ENCODE measurements at regions not wholly inside any gene's neighbourhood (a gene's known extent, or its start where the extent isn't known, plus 50 kb on each side); places are given as distances from the start of the nearest gene placed in this dataset.
"Not testable (repeated sequence)": the region's sequence is repeated elsewhere in the genome, so short reads cannot be mapped to it uniquely, and the experiment has no call there.

DNA sequence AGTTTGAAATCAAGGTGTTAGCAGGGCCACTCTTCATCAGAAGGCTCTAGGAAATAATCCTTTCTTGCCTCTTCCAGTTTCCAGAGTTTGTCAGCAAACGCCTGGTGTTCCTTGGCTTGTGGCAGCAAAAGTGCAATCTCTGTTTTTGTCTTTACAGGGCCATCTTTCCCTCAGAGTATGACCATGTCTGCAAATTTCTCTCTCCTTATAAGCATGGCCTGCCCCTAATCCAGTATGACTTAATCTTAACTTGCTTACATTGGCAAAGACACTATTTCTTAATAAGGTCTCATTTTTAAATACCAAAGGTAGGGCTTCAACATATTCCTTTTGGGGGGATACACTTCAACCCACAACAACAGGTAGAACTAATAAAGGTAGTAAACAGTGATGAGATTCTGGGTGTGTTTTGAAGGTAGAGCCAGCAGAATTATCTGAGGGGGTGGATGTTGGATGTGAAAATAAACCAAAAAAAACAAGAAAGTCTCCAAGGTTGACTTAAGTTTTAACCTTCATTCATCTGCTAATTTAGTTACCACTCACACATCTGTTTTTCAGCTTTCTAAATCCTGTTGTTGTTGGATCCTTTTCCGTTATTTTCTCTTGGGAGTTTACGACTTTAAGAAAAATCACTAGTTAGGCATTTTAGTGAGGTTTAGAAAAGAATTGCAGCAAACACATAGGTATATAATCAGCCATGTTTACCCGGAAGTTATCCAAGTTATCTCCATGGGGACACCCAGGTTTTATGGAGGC, 234.4 kb upstream of the FIGN start:
- intact Hi-C loops (cut with micrococcal nuclease) (no loop called here), dilution Hi-C loops (cut with MboI; ENCODE audit: extremely low pct_ligation_motif_present, low sequenced_read_pairs) (no loop called here)
- Histone ChIP-seq H4K20me1 (replicated peaks; ENCODE audit: control insufficient read depth, extremely low read depth, insufficient read depth, low read length) (no peaks in the 10 kb centered on the region), H3K27me3 (ENCODE audit: control insufficient read depth in 2 of 2, insufficient read depth in 2 of 2, low read length in 2 of 2) (no peaks in the 10 kb centered on the region), H3K9me3 (replicated peaks; ENCODE audit: control insufficient read depth, insufficient read depth, low read length) (no peaks in the 10 kb centered on the region), H3K9me1 (replicated peaks; ENCODE audit: control insufficient read depth, extremely low read depth, insufficient read depth, low read length) (no peaks in the 10 kb centered on the region), H3K4me1 (ENCODE audit: control insufficient read depth, extremely low read depth, insufficient read depth, low read length) (no peaks in the 10 kb centered on the region), H3K79me2 (ENCODE audit: control insufficient read depth, insufficient read depth, low read length) (no peaks in the 10 kb centered on the region), H3K9ac (replicated peaks; ENCODE audit: extremely low read depth, insufficient read depth, low read length) (no peak overlapping the region), H3K36me3 (ENCODE audit: control insufficient read depth in 2 of 2, extremely low read depth in 1 of 2, insufficient read depth in 2 of 2, low read length in 2 of 2) (no peaks in the 10 kb centered on the region), H3K4me2 (ENCODE audit: insufficient read depth, low read length) (no peak overlapping the region), H3K4me3 (replicated peaks in 1 of 3; ENCODE audit: insufficient read depth in 1 of 3, low read depth in 1 of 3, low read length in 3 of 3) (no peak overlapping the region), H3K27ac (ENCODE audit: insufficient read depth, low read depth, low read length) (no peak overlapping the region), H2AFZ (ENCODE audit: low read depth, low read length) (no peak overlapping the region)
- no peak for TF ChIP-seq JUN (IDR thresholded peaks at IDR 0.05; ENCODE audit: borderline replicate concordance, insufficient read depth, insufficient read length, low read depth)
- TF ChIP-seq EZH2 (IDR thresholded peaks at IDR 0.05; ENCODE audit: borderline replicate concordance, low read depth, low read length, severe bottlenecking), result no peak
- ChIA-PET POLR2A (no interaction called here), CTCF (no interaction called here)
- FAIRE-seq, result no peak
- no peak for DNase-seq (ENCODE audit: low read depth, low spot score)
- BruUV-seq (replicated peaks), result no TSS peak

- POLR2A ChIA-PET; dilution Hi-C loops (cut with MboI; ENCODE audit: extremely low pct_ligation_motif_present, low sequenced_read_pairs); H3K27me3 ChIP-seq (ENCODE audit: control insufficient read depth in 2 of 2, insufficient read depth in 2 of 2, low read length in 2 of 2); H3K4me2 ChIP-seq (ENCODE audit: insufficient read depth, low read length); H2AFZ ChIP-seq (ENCODE audit: low read depth, low read length); H3K9me3 ChIP-seq (replicated peaks; ENCODE audit: control insufficient read depth, insufficient read depth, low read length); H4K20me1 ChIP-seq (replicated peaks; ENCODE audit: control insufficient read depth, extremely low read depth, insufficient read depth, low read length); H3K9ac ChIP-seq (replicated peaks; ENCODE audit: extremely low read depth, insufficient read depth, low read length); intact Hi-C loops (cut with micrococcal nuclease); DNase-seq (ENCODE audit: low read depth, low spot score); H3K79me2 ChIP-seq (ENCODE audit: control insufficient read depth, insufficient read depth, low read length); BruUV-seq (replicated peaks); H3K27ac ChIP-seq (ENCODE audit: insufficient read depth, low read depth, low read length); H3K4me3 ChIP-seq (replicated peaks in 1 of 3; ENCODE audit: insufficient read depth in 1 of 3, low read depth in 1 of 3, low read length in 3 of 3); CTCF ChIA-PET; H3K9me1 ChIP-seq (replicated peaks; ENCODE audit: control insufficient read depth, extremely low read depth, insufficient read depth, low read length); FAIRE-seq; H3K4me1 ChIP-seq (ENCODE audit: control insufficient read depth, extremely low read depth, insufficient read depth, low read length); H3K36me3 ChIP-seq (ENCODE audit: control insufficient read depth in 2 of 2, extremely low read depth in 1 of 2, insufficient read depth in 2 of 2, low read length in 2 of 2): not testable (repeated sequence)
These were observed 228.5 kb upstream of the FIGN start for GRCh38 chr2:163964278-163964677.

Data from endothelial cell of umbilical vein (primary cell).